T-helper 2 cell treated with Interferon-gamma antibody and Interleukin-4, amounts not matched to agents 5 μg/mL and 100 μg/mL, for 36 hours (primary cell): ENCODE measurements at regions not wholly inside any gene's neighbourhood (a gene's known extent, or its start where the extent isn't known, plus 50 kb on each side); places are given as distances from the start of the nearest gene placed in this dataset.
"Not testable (repeated sequence)": the region's sequence is repeated elsewhere in the genome, so short reads cannot be mapped to it uniquely, and the experiment has no call there.

ENCODE experiments used
- DNase-seq: peaks from one replicate; pipeline ENCODE4 v3.0.0; 2021; ENCODE audit warnings: low spot score
- H3K27ac Mint-ChIP-seq: one replicate; pipeline ENCODE4 v1.8.0; 2021; ENCODE audit warnings: mild to moderate bottlenecking, mixed read lengths
- H3K27me3 Mint-ChIP-seq: one replicate; pipeline ENCODE4 v1.8.0; 2021; ENCODE audit warnings: low read depth, mixed read lengths
- H3K36me3 Mint-ChIP-seq: one replicate; pipeline ENCODE4 v1.8.0; 2021; ENCODE audit warnings: low read depth, mixed read lengths
- H3K4me1 Mint-ChIP-seq: one replicate; pipeline ENCODE4 v1.8.0; 2021; ENCODE audit warnings: low read depth, mixed read lengths
- H3K4me3 Mint-ChIP-seq: one replicate; pipeline ENCODE4 v1.8.0; 2022; ENCODE audit warnings: mild to moderate bottlenecking, moderate library complexity, mixed read lengths
- H3K9me3 Mint-ChIP-seq: one replicate; pipeline ENCODE4 v1.8.0; 2021; ENCODE audit warnings: mixed read lengths

- Mint-ChIP-seq H3K4me3 (peak overlapping the region; percentile 35), H3K4me1 (peaks cover 66% of the 10 kb centered on the region), H3K9me3 (no peaks in the 10 kb centered on the region), H3K27me3 (no peaks in the 10 kb centered on the region), H3K27ac (peak overlapping the region; percentile 88), H3K36me3 (peaks cover 9% of the 10 kb centered on the region)
- DNase-seq, result no peak
Observed at GRCh38 chr9:109974918-109975276, 194.9 kb downstream of the PALM2AKAP2 start.

DNA sequence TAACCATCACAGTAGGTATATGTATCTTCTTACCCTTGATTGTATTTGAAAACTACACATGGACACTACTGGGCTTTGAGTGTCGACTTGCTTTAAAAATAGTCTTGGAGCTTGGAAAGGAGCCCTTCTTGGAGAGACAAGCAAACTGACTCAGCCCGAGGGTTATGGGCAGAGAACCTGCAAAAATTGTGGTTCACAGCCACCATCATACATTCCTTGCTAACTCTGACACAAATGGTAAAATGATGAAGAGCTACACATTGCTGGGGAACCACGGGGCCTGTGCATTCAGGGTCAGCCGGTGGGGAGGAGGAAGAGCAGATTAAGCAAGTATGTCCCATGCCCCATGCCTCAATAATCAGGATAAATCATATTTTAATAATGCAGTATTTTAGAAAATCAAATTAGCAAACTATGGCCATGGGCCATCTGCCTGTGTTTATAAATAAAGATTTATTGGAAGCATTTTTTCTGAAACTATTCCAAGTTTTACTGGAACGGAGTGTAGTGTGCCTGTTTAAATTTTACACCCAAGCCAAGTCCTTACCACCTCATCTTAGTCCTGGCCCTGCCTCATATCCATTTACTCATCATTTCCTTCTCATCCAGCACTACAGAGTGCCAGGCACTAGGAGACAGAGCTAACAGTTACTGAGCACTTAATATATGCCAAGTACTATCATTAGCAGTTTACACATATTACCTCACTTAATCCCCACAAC is 195.7 kb downstream of the PALM2AKAP2 start:
- no peak overlapping the region for H3K4me3 Mint-ChIP-seq
- H3K9me3 Mint-ChIP-seq, result no peaks in the 10 kb centered on the region
- no peak for DNase-seq
- peaks cover 62% of the 10 kb centered on the region for H3K4me1 Mint-ChIP-seq
- H3K27ac Mint-ChIP-seq, result peak overlapping the region; percentile 88
- H3K36me3 Mint-ChIP-seq, result peaks cover 9% of the 10 kb centered on the region
- H3K27me3 Mint-ChIP-seq, result no peaks in the 10 kb centered on the region

GRCh38 chr9:109976303-109976702 is 196.3 kb downstream of the PALM2AKAP2 start:
- Mint-ChIP-seq H3K4me1 (peaks cover 65% of the 10 kb centered on the region), H3K27me3 (no peaks in the 10 kb centered on the region), H3K27ac (peak overlapping the region; percentile 33), H3K4me3 (no peak overlapping the region), H3K36me3 (peaks cover 9% of the 10 kb centered on the region), H3K9me3 (no peaks in the 10 kb centered on the region)
- DNase-seq, result no peak

- H3K9me3 Mint-ChIP-seq, result peaks cover 8% of the 10 kb centered on the region
- H3K4me1 Mint-ChIP-seq, result peaks cover 55% of the 10 kb centered on the region
- peaks cover 8% of the 10 kb centered on the region for H3K36me3 Mint-ChIP-seq
- peak; percentile 53 for DNase-seq
- H3K27ac Mint-ChIP-seq, result no peak overlapping the region
- H3K4me3 Mint-ChIP-seq, result no peak overlapping the region
- H3K27me3 Mint-ChIP-seq, result no peaks in the 10 kb centered on the region
Observed at GRCh38 chr9:109977521-109977920, 197.5 kb downstream of the PALM2AKAP2 start.

DNA sequence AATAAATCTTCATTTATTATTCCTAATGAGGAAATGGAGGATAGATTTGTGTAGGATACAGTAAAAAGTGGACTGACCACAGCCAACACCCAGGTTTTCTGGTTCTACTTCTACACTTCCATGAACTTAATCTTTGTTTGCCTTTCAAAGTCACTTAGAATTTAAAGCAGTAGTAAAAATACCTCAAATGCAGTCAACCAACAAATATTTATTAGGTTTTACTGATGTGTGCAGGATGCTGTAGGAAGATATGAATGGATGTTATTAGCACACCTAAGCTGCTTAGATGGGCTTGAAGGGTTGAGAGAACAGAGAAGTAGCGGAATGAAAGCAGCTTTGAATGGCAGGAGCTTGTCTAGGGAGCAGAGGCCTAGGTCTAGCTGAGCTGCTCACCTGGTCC is 201.1 kb downstream of the PALM2AKAP2 start:
- Mint-ChIP-seq H3K36me3 (peaks cover 8% of the 10 kb centered on the region), H3K27ac (no peak overlapping the region), H3K4me1 (peaks cover 29% of the 10 kb centered on the region), H3K9me3 (peaks cover 8% of the 10 kb centered on the region), H3K4me3 (no peak overlapping the region), H3K27me3 (no peaks in the 10 kb centered on the region)
- DNase-seq, result no peak

DNA sequence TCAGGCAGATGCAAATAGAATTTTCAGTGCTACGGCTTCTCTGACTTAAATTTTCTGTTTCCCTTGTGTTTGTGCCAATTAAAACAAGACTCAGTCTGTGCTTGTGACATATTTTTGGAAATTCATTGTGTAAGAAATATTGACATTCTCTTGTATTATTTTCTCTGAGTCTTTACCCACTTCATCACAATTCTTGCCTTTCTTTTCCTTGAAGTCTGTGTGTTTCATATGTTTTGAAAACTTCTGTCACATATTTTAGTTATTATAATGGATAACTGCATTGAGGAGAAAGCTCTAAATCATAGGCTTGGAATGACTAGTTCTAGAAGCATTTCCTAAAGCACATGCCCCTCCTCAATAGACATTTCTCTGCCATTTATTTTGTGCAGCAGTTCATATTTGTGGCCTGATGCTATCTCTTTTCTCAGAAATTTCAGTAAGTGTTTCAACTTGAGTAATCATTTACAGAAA is 206.6 kb downstream of the PALM2AKAP2 start:
- DNase-seq, result no peak
- H3K9me3 Mint-ChIP-seq, result peaks cover 30% of the 10 kb centered on the region
- peak overlapping the region; percentile 39 for H3K4me3 Mint-ChIP-seq
- peak overlapping the region; percentile 88 for H3K27ac Mint-ChIP-seq
- peaks cover 20% of the 10 kb centered on the region for H3K4me1 Mint-ChIP-seq
- H3K36me3 Mint-ChIP-seq, result peaks cover 25% of the 10 kb centered on the region
- H3K27me3 Mint-ChIP-seq, result no peaks in the 10 kb centered on the region

- Mint-ChIP-seq H3K27me3 (no peaks in the 10 kb centered on the region), H3K9me3 (peaks cover 28% of the 10 kb centered on the region), H3K36me3 (peaks cover 29% of the 10 kb centered on the region), H3K4me3 (no peak overlapping the region), H3K27ac (no peak overlapping the region), H3K4me1 (peaks cover 24% of the 10 kb centered on the region)
- no peak for DNase-seq
Observed at GRCh38 chr9:109989296-109989695, 209.3 kb downstream of the PALM2AKAP2 start.

- H3K27ac Mint-ChIP-seq, result no peak overlapping the region
- H3K9me3 Mint-ChIP-seq, result peaks cover 41% of the 10 kb centered on the region
- peaks cover 24% of the 10 kb centered on the region for H3K4me1 Mint-ChIP-seq
- DNase-seq, result no peak
- H3K27me3 Mint-ChIP-seq, result no peaks in the 10 kb centered on the region
- H3K36me3 Mint-ChIP-seq, result peaks cover 29% of the 10 kb centered on the region
- no peak overlapping the region for H3K4me3 Mint-ChIP-seq
Observed at GRCh38 chr9:109990541-109990940, 210.5 kb downstream of the PALM2AKAP2 start.

DNA sequence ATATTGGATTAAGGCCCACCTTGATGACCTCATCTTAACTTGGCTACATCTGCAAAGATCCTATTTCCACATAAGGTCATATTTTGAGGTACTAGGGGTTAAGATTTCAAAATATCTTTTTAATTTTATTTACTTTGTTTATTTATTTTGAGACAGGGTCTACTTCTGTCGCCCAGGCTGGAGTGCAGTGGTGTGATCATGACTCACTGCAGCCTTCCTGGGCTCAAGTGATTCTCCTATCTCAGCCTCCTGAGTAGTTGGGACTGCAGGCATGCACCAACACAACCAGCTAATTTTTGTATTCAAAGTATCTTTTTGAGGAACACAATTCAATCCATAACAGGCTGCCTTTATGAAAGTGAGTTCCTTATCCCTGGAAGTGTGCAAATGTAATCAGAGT is 212.3 kb downstream of the PALM2AKAP2 start:
- no peaks in the 10 kb centered on the region for H3K27me3 Mint-ChIP-seq
- H3K4me3 Mint-ChIP-seq, result no peak overlapping the region
- H3K36me3 Mint-ChIP-seq, result peaks cover 27% of the 10 kb centered on the region
- H3K9me3 Mint-ChIP-seq, result peaks cover 46% of the 10 kb centered on the region
- no peak overlapping the region for H3K27ac Mint-ChIP-seq
- H3K4me1 Mint-ChIP-seq, result peaks cover 11% of the 10 kb centered on the region
- DNase-seq, result no peak

GRCh38 chr9:109993250-109993978 is 213.4 kb downstream of the PALM2AKAP2 start:
- Mint-ChIP-seq H3K27me3 (no peaks in the 10 kb centered on the region), H3K9me3 (peaks cover 36% of the 10 kb centered on the region), H3K4me1 (peaks cover 7% of the 10 kb centered on the region), H3K27ac (no peak overlapping the region), H3K4me3 (no peak overlapping the region), H3K36me3 (peaks cover 20% of the 10 kb centered on the region)
- DNase-seq, result no peak

- DNase-seq, result no peak
- H3K4me3 Mint-ChIP-seq, result no peak overlapping the region
- no peaks in the 10 kb centered on the region for H3K27me3 Mint-ChIP-seq
- peaks cover 29% of the 10 kb centered on the region for H3K9me3 Mint-ChIP-seq
- H3K4me1 Mint-ChIP-seq, result peaks cover 7% of the 10 kb centered on the region
- peak overlapping the region; percentile 31 for H3K27ac Mint-ChIP-seq
- peaks cover 14% of the 10 kb centered on the region for H3K36me3 Mint-ChIP-seq
Observed at GRCh38 chr9:109994141-109994540, 213.8 kb downstream of the C9orf152 start.

- no peak for DNase-seq
- H3K27ac Mint-ChIP-seq, result no peak overlapping the region
- H3K4me3 Mint-ChIP-seq, result no peak overlapping the region
- peaks cover 20% of the 10 kb centered on the region for H3K36me3 Mint-ChIP-seq
- peaks cover 31% of the 10 kb centered on the region for H3K9me3 Mint-ChIP-seq
- H3K4me1 Mint-ChIP-seq, result peaks cover 7% of the 10 kb centered on the region
- no peaks in the 10 kb centered on the region for H3K27me3 Mint-ChIP-seq
Observed at GRCh38 chr9:109996936-109997580, 210.9 kb downstream of the C9orf152 start.

- Mint-ChIP-seq H3K4me1 (peaks cover 7% of the 10 kb centered on the region), H3K4me3 (no peak overlapping the region), H3K27ac (no peak overlapping the region), H3K27me3 (no peaks in the 10 kb centered on the region), H3K9me3 (peaks cover 32% of the 10 kb centered on the region), H3K36me3 (peaks cover 20% of the 10 kb centered on the region)
- no peak for DNase-seq
Observed at GRCh38 chr9:109997682-109998081, 210.3 kb downstream of the C9orf152 start.

- not testable (repeated sequence) for DNase-seq, H3K27me3 Mint-ChIP-seq
- H3K36me3 Mint-ChIP-seq, result peaks cover 35% of the 10 kb centered on the region
- peaks cover 35% of the 10 kb centered on the region for H3K4me1 Mint-ChIP-seq
- peak overlapping the region; percentile 34 for H3K4me3 Mint-ChIP-seq
- peaks cover 32% of the 10 kb centered on the region for H3K9me3 Mint-ChIP-seq
- peak overlapping the region; percentile 82 for H3K27ac Mint-ChIP-seq
Observed at GRCh38 chr9:110005521-110005920, 202.4 kb downstream of the C9orf152 start.
